ENCODE measurements at regions not wholly inside any gene's neighbourhood (a gene's known extent, or its start where the extent isn't known, plus 50 kb on each side); places are given as distances from the start of the nearest gene placed in this dataset.
"Not testable (repeated sequence)": the region's sequence is repeated elsewhere in the genome, so short reads cannot be mapped to it uniquely, and the experiment has no call there.

GRCh38 chr5:26535215-26535614 is 503.2 kb downstream of the CDH9 start:
- DNase-seq = no peak

- no peak for DNase-seq
Measured at GRCh38 chr5:26530305-26530704, 508.1 kb downstream of the CDH9 start.

DNA sequence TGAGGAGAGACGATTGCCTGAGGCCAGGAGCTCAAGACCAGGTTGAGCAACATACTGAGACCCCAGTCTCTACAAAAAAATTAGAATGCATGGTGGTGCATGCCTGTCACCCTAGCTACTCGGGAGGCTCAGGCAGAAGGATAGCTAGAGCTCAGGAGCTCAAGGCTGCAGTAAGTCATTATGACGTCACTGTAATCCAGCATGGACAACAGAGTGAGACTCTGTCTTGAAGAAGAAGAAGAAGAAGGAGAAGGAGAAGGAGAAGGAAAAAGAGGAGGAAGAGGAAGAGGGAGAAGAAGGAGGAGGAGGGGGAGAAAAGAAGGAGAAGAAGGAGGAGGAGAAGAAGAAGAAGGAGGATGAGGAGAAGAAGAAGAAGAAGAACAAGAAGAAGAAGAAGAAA is 519.1 kb downstream of the CDH9 start:
- no peak for DNase-seq

DNA sequence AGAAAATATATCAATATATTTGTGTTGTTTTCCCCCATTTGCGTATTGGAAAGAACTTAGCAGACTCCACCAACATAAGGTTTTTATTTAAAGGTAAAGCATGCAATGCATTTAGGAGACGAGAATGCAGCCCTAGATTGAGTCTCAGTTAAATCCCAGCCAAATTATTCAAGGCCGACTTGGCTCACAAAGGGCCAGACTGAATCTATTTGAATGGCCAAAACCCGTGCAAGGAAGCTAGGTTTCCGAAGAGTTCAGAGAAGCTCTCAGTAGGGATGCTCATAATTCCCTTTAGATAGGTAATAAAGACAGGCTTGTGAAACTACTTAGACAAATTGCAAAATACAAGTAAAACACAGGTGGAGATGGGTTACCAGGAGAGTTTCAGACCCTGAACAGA is 520.3 kb downstream of the CDH9 start:
- no peak for DNase-seq

DNA sequence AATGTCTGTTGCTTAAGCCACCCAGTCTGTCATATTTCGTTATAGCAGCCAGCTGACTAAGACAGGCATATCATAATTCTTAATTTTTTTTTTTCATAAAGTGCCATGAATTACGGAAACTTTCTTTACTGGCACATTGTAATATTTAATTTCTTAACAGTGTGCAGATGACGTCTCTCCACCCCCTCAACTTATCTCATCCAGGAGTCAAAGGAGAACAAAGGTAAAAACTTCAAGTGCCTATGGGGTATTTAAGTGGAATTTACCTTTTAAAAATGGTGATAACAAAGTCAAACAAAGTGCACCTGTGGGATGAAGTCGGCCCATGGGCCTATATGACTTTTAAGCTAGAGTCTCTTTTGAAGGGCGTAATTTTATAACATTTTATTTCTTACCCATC is 539.4 kb downstream of the CDH9 start:
- DNase-seq = no peak

DNA sequence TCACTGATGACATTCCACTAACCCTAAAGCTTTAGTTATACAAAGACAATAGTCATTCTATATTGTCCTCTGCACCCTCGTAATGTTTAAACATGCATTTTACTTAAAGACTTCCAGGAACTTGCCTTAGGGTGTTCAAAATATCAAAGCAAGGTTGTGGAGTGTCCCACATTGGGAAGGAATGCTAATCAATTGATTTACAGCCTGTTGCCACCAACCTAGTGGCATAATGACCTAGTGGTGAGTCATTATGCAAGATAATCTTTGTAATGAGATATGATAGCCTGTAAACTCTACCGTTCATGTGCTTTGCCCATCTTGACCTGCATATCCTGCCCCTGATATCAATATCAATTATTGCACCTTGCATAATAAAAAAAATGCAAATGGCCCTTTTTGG is 542.9 kb downstream of the CDH9 start:
- no peak for DNase-seq

DNA sequence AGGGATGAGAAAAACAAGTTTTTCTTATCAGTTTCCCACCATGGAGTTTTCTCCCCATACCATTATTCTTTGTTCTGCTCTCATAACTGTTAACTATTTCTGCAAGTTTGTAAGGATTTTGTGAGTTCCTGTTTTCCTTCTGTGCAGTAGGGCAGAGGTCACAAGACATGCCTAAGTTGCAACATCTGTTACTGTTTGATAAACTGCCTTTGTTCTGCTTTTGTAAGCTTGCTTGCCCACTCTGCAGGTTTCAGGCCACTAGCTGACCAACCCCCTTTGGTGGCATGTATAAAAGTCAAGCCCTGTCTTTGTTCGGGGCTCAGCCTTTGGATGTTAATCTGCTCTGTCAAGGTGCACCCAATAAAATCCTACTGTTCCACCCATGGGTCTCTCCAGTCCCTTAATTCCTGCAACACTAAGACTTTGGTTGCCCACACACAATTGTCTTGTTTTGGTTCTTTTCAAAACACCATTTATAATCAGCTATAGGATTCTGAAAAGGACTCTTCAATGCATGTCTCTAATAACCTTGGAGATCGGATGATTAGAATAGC is 545.4 kb downstream of the CDH9 start:
- DNase-seq = no peak

- no peak for DNase-seq
Measured at GRCh38 chr5:26487553-26487952, 550.8 kb downstream of the CDH9 start.

GRCh38 chr5:26486631-26487030 is 551.8 kb downstream of the CDH9 start:
- no peak for DNase-seq

- not testable (repeated sequence) for DNase-seq
Measured at GRCh38 chr5:26485146-26485860, 553.1 kb downstream of the CDH9 start.

DNA sequence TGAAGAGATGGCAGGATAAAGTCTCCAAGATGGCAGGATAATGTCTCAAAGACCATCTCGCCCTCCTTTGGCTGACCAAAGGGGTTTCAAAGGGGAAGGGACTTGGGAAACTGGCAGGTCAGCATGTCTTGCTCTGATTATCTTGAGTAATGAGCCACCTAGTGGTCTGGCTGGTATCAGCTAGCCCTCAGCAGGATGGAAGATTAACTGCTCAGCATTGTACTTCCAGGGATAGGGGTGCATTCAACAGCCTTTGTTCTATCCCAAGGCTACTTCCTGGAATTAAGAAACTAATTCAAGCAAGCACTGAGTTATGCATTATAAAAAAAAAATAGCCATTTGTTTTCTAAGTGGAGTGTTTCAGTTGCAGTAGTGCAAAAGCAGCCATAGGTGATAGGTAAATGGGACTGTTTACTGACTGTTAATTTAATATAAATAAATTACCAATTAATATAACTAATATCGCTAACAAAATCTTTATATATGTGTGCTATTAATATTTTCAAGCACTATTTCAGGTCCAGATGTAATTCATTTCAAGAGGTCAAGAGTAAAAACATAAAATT is 555.5 kb downstream of the CDH9 start:
- peak; percentile 76 for DNase-seq

DNA sequence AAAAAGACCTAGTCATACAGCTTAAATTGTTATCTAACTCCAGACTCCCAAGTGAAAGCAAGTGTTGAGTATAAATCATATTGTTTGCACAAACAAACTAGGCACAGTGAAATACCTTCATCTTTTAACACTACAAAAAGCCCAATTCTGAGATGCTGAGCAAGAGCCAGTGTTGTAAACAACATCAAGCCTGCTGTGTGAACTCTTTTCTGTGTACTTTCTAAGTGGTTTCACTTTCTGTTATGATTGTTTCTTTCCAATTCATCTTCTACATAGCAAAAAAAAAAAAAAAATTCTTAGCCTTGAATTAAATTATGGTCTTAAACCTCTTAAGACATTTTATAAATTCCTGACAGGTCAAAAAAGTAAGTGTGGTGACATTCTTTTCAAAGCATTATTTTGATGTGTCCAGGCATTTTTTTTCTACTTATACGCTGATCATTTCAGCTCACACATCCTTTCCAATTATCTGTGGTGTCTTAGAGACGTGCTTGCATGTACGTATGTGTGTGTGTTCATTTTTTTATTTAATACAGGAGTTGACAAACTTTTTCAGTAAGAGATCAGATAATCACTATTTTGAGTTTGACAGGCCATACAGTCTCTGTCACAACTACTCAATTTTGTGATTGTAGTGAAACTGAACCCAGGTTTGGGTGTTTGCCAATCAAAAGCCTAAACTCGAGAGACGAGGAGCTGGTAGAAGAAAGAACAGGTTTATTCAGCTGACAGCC is 556.1 kb downstream of the CDH9 start:
- no peak for DNase-seq

- no peak for DNase-seq
Measured at GRCh38 chr5:26470439-26470838, 567.9 kb downstream of the CDH9 start.

GRCh38 chr5:26439121-26439520 is 599.3 kb downstream of the CDH9 start:
- no peak for DNase-seq

DNA sequence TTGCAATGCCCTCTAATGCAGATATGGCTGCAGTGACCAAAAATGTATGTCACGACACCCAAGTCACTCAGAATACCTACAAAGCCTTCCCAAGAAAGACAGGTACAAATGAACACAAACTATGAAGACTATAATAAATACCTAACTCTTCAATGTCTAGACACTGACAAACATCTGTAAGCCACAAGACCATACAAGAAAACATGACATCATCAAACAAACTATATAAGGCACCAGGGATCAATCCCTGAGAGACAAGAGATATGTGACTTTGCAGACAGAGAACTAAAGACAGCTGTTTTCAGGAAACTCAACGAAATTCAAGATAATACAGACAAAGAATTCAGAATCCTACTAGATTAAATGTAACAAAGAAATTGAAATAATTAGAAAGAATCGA is 603.7 kb downstream of the CDH9 start:
- no peak for DNase-seq

DNA sequence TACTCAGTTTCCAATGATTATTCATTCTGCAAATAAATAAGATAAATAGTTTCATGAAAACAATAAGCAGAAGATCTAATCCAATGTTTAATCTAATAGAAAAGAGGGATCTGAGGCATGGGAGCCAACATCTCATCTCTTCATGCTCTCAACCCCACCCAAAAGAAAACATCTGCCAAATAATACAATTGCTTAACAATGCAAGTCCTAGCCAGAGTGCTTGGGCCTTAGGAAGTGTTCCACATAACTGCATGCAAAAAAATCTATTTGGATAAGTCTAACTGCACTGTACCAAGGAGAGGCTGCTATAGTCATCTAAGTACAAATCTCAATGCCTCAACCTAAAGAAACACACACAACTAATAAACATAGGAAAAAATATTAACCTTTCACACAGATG is 606.0 kb downstream of the CDH9 start:
- DNase-seq = no peak

GRCh38 chr5:26430323-26430722 is 608.1 kb downstream of the CDH9 start:
- no peak for DNase-seq

DNA sequence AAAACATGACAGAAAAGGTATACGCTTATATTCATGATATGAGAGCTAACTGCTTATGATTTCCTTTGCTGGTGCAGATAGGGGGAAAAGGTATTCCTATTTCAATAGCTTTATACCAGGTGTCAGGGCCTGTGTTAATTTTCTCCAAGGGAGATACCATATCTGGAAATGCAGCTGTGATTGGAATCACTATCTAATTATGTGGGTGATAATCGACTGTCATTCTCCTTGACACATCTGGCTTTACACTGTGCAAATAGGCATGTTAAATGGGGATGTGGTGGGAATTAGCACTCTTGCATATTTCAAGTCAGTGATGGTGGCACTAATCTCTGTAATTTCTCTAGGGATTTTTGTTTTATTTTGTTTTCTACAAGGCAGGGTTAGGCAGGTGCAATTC is 611.1 kb downstream of the CDH9 start:
- DNase-seq = no peak

- no peak for DNase-seq
Measured at GRCh38 chr5:26419987-26420386, 618.4 kb downstream of the CDH9 start.

- DNase-seq = no peak
Measured at GRCh38 chr5:26416911-26417310, 621.5 kb downstream of the CDH9 start.

- no peak for DNase-seq
Measured at GRCh38 chr5:26415987-26416779, 622.2 kb downstream of the CDH9 start.

DNA sequence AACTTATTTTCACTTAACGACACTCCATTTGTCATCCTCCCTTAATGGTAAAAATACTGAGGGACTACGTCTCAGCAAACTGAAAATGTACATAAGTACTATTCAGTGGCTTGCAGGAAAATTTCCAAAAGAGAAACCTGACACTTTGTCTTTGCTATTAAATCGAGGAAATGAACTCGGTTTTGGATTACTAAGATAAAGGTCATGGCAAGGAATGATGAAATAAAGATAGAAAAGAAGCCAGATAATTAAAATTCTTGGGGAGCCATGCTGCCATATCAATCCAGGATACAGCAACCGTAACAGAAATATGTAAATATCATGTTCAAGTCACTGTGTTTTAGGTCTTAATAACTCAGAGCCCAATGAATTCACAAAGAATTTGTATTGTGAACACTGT is 647.8 kb downstream of the CDH9 start:
- DNase-seq = no peak

- DNase-seq = peak; percentile 43
Measured at GRCh38 chr5:26388976-26389375, 649.4 kb downstream of the CDH9 start.
